ENCODE measurements at regions not wholly inside any gene's neighbourhood (a gene's known extent, or its start where the extent isn't known, plus 50 kb on each side); places are given as distances from the start of the nearest gene placed in this dataset.

- TF ChIP-seq CTCF (conservative IDR thresholded peaks at IDR 0.05 in 1 of 2, IDR thresholded peaks at IDR 0.05 in 1 of 2; ENCODE audit: extremely low read depth in 1 of 2, insufficient read depth in 1 of 2, low read depth in 1 of 2, low read length in 2 of 2), result no peak
- TF ChIP-seq EZH2 (IDR thresholded peaks at IDR 0.05; ENCODE audit: borderline replicate concordance, low read length), result no peak
These were observed 116.4 kb upstream of the MKI67 start for GRCh38 chr10:128242641-128243040.

Data from mammary epithelial cell (primary cell).